Inferior parietal cortex (tissue), 1 donor: ENCODE measurements at regions not wholly inside any gene's neighbourhood (a gene's known extent, or its start where the extent isn't known, plus 50 kb on each side); places are given as distances from the start of the nearest gene placed in this dataset.
"Not testable (repeated sequence)": the region's sequence is repeated elsewhere in the genome, so short reads cannot be mapped to it uniquely, and the experiment has no call there.

ENCODE experiments used
- DNase-seq: peaks from one replicate; pipeline ENCODE4 v3.0.0-alpha.2; 2016; ENCODE audit errors: extremely low spot score

- DNase-seq, result no peak
These were observed 531.2 kb downstream of the KIF2B start for GRCh38 chr17:54353789-54354525.

GRCh38 chr17:54361073-54361472 is 538.3 kb downstream of the KIF2B start:
- not testable (repeated sequence) for DNase-seq

- DNase-seq, result no peak
These were observed 531.7 kb upstream of the TOM1L1 start for GRCh38 chr17:54368906-54369305.

- no peak for DNase-seq
These were observed 528.4 kb upstream of the TOM1L1 start for GRCh38 chr17:54372069-54372749.

GRCh38 chr17:54373970-54374369 is 526.7 kb upstream of the TOM1L1 start:
- no peak for DNase-seq

GRCh38 chr17:54376409-54376808 is 524.2 kb upstream of the TOM1L1 start:
- not testable (repeated sequence) for DNase-seq

GRCh38 chr17:54381482-54381881 is 519.2 kb upstream of the TOM1L1 start:
- DNase-seq, result no peak

- DNase-seq, result no peak
These were observed 496.4 kb upstream of the TOM1L1 start for GRCh38 chr17:54404259-54404658.

- DNase-seq, result no peak
These were observed 494.8 kb upstream of the TOM1L1 start for GRCh38 chr17:54405826-54406225.

- DNase-seq, result peak; percentile 42
These were observed 491.9 kb upstream of the TOM1L1 start for GRCh38 chr17:54408731-54409130.

GRCh38 chr17:54418467-54418866 is 482.2 kb upstream of the TOM1L1 start:
- DNase-seq, result no peak

GRCh38 chr17:54425671-54426070 is 475.0 kb upstream of the TOM1L1 start:
- no peak for DNase-seq

- peak; percentile 22 for DNase-seq
These were observed 474.3 kb upstream of the TOM1L1 start for GRCh38 chr17:54426296-54426886.

GRCh38 chr17:54435966-54436365 is 464.7 kb upstream of the TOM1L1 start:
- DNase-seq, result no peak

- DNase-seq, result no peak
These were observed 460.8 kb upstream of the TOM1L1 start for GRCh38 chr17:54439816-54440215.

- no peak for DNase-seq
These were observed 449.6 kb upstream of the TOM1L1 start for GRCh38 chr17:54451051-54451450.

- DNase-seq, result no peak
These were observed 447.8 kb upstream of the TOM1L1 start for GRCh38 chr17:54452666-54453348.

GRCh38 chr17:54455251-54455868 is 445.3 kb upstream of the TOM1L1 start:
- DNase-seq, result no peak

- DNase-seq, result not testable (repeated sequence)
These were observed 435.2 kb upstream of the TOM1L1 start for GRCh38 chr17:54465443-54465842.

- DNase-seq, result no peak
These were observed 433.8 kb upstream of the TOM1L1 start for GRCh38 chr17:54466875-54467274.

- no peak for DNase-seq
These were observed 417.8 kb upstream of the TOM1L1 start for GRCh38 chr17:54482843-54483242.

GRCh38 chr17:54493691-54494090 is 407.0 kb upstream of the TOM1L1 start:
- no peak for DNase-seq
